22Rv1 (cell line): ENCODE measurements at regions not wholly inside any gene's neighbourhood (a gene's known extent, or its start where the extent isn't known, plus 50 kb on each side); places are given as distances from the start of the nearest gene placed in this dataset.

ENCODE experiments used
- ZFX ChIP-seq: fragments of 450-650 bp; IDR thresholded peaks from 2 replicates; pipeline ENCODE4 v1.6.1; 2017; ENCODE audit warnings: antibody characterized with exemption, borderline replicate concordance
- TF ChIP-seq, protein P1 (sequence below): fragments of 450-650 bp; IDR thresholded peaks from 2 replicates; pipeline ENCODE4 v1.5.1; 2017; ENCODE audit warnings: mild to moderate bottlenecking

DNA sequence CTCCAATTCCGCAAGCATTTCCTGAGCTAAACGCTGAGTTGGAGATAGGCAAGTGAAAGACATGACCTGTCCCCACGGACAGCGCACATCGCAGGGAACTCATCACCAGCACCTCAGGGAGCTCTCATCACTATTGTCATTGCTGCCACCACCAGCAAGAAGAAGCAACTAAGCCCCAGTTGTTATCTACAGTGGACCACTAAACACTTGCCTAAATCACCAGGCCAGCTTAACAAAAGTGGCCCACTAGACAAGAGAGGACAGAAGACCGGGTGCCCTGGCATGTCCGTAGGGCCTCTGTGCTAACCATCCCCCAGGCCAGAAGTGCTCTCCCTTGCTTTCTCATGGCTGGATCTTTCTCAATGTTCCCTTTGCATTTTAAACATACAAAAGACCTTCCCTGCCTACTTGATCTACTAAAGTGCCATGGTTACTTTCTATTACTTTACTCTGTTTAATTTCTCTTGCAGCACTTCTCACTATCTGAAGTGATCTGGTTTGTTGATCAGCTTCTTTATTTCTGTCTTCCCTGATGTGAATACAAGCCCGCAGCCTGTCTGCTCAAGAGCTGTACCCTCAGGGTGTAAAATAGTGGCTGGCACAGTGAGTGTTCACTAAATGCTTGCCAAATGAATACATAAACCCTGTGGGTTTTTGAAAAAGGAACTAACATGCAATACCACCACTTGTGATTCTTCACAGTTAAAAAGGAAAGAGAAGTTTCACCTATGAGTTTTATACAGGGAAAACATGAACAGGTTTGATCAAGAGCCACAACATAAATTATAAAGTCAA lies 60.9 kb upstream of the RFLNA start:
- TF ChIP-seq, protein P1, sequence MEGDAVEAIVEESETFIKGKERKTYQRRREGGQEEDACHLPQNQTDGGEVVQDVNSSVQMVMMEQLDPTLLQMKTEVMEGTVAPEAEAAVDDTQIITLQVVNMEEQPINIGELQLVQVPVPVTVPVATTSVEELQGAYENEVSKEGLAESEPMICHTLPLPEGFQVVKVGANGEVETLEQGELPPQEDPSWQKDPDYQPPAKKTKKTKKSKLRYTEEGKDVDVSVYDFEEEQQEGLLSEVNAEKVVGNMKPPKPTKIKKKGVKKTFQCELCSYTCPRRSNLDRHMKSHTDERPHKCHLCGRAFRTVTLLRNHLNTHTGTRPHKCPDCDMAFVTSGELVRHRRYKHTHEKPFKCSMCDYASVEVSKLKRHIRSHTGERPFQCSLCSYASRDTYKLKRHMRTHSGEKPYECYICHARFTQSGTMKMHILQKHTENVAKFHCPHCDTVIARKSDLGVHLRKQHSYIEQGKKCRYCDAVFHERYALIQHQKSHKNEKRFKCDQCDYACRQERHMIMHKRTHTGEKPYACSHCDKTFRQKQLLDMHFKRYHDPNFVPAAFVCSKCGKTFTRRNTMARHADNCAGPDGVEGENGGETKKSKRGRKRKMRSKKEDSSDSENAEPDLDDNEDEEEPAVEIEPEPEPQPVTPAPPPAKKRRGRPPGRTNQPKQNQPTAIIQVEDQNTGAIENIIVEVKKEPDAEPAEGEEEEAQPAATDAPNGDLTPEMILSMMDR, result no peak
- TF ChIP-seq ZFX, result no peak
